ENCODE measurements at regions not wholly inside any gene's neighbourhood (a gene's known extent, or its start where the extent isn't known, plus 50 kb on each side); places are given as distances from the start of the nearest gene placed in this dataset.
"Not testable (repeated sequence)": the region's sequence is repeated elsewhere in the genome, so short reads cannot be mapped to it uniquely, and the experiment has no call there.

DNA sequence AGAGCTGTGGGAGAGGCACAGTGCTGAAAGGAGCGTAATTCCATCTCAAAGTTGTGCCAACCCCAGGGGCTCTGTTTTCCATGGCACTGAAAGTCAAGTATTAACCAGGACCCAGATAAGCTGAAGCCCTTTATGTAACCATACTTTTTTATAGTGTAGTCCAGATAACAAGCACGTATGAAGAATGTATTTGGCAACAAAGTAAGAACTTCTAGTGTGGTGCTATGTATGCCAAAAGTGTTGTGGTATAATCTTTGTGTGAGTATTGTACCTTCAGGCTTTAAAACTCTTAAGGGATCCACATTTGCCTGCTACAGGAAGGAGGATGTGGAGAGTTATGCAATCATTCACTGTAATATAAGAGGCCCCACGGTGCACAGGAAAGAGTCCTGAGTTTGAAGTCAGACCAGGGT, 129.4 kb downstream of the IBTK start:
- no peak for DNase-seq (ENCODE audit: low spot score)

DNA sequence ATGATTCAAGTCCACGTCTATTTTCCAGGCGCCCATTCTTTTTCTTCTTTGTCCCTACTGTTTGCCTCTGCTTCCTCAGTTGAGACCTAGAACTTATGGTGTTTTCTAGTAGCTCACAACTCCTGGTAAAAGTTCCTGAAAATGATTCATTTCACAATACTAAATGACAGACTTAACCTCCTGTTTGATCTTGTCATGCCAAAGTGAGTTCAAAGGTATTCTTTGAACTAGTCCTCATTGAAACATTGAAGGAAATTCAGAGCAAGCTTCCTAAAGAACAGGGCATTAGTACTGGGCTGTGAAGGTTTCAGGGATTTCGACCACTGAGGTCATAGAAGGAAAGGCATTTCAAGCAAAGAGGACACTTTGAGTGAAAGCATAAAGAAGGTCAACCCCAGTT, 132.8 kb downstream of the IBTK start:
- no peak for DNase-seq (ENCODE audit: low spot score)

DNA sequence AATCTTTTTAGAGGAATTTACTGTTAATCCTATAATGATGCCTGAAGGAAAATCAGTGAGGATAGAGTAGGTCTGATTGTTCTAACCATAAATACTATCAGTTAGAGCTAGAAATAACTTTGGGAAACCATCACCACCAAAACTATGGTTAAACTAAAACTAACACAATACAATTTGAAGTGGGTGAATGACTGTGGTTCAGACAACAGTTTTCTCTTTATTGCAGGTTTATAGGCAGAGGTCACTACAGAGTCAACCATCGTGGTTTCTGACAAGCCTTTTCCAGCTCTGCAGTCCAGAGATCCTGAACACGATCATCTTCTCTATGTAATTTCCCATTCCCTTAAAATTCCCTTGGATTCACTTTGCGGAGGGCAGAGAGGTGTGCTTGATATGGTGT, 134.3 kb downstream of the IBTK start:
- no peak for DNase-seq (ENCODE audit: low spot score)

DNA sequence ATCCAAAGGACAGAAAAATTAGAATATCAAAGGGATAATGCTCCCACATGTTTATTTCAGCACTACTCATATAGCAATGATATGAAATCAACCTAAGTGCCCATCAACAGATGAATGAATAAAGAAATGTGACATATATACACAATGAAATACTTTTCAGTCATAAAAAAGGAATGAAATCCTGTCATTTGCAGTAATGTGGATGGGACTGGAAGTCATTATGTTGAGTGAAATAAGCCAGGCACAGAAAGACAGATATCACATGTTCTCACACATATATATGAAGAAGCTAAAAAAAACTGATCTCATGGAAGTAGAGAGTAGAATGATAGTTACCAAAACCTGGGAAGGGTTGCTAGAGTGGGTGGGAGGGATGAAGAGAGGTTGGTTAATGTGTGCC, 135.7 kb downstream of the IBTK start:
- DNase-seq (ENCODE audit: low spot score) = no peak

DNA sequence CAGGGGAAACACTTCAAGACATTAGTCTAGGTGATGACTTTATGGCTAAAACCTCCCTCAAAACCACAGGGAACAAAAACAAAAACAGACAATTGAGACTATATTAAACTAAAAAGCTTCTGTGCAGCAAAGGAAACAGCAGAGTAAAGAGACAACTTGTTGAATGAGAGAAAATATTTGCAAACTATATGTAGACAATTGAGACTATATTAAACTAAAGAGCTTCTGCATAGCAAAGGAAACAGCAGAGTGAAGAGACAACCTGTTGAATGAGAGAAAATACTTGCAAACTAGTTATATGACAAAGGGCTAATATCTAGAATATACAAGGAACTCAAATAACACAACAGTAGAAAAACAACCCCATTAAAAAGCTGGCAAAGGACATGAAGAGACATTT, 136.4 kb downstream of the IBTK start:
- no peak for DNase-seq (ENCODE audit: low spot score)

DNA sequence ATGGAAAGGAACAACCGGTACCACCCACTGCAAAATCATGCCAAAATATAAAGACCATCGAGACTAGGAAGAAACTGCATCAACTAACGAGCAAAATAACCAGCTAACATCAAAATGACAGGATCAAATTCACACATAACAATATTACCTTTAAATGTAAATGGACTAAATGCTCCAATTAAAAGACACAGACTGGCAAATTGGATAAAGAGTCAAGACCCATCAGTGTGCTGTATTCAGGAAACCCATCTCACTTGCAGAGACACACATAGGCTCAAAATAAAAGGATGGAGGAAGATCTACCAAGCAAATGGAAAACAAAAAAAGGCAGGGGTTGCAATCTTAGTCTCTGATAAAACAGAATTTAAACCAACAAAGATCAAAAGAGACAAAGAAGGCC, 144.4 kb downstream of the IBTK start:
- DNase-seq (ENCODE audit: low spot score) = not testable (repeated sequence)

DNA sequence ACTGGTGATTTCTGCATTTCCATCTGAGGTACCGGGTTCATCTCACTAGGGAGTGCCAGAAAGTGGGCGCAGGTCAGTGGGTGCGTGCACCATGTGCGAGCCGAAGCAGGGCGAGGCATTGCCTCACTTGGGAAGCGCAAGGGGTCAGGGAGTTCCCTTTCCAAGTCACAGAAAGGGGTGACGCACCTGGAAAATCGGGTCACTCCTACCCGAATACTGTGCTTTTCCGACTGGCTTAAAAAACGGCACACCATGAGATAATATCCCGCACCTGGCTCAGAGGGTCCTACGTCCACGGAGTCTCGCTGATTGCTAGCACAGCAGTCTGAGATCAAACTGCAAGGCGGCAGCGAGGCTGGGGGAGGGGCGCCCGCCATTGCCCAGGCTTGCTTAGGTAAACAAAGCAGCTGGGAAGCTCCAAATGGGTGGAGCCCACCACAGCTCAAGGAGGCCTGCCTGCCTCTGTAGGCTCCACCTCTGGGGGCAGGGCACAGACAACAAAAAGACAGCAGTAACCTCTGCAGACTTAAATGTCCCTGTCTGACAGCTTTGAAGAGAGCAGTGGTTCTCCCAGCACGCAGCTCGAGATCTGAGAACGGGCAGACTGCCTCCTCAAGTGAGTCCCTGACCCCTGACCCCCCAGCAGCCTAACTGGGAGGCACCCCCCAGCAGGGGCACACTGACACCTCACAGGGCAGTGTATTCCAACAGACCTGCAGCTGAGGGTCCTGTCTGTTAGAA, 146.0 kb downstream of the IBTK start:
- not testable (repeated sequence) for DNase-seq (ENCODE audit: low spot score)

DNA sequence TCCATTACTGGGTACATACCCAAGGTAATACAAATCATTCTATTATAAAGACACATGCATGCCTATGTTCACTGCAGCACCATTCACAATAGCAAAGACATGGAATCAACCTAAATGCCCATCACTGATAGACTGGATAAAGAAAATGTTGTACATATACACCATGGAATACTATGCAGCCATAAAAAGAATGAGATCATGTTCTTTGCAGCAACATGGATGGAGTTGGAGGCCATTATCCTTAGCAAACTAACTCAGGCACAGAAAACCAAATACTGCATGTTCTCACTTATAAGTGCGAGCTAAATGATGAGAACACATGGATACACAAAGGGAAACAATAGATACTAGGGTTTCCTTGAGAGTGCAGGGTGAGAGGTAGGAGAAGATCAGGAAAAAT, 146.8 kb downstream of the IBTK start:
- DNase-seq (ENCODE audit: low spot score) = not testable (repeated sequence)

DNA sequence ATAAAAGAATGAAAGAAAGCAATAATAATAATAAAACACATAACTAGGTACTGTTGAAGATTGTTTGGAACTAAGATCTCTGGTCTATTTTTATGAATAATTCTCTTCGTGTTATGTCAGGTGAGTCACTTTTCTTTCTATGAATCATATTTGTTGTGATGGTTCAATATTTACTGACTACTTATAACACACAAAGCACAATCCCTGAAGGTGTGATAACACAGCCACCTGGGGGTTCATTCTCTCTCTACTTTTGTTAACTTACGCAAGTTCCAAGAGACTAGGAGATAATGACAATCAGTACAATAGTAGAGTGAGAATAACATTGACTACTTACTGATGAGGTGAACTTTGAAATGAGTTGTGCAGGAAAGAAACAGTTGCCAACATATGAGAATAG, 149.9 kb downstream of the IBTK start:
- no peak for DNase-seq (ENCODE audit: low spot score)

DNA sequence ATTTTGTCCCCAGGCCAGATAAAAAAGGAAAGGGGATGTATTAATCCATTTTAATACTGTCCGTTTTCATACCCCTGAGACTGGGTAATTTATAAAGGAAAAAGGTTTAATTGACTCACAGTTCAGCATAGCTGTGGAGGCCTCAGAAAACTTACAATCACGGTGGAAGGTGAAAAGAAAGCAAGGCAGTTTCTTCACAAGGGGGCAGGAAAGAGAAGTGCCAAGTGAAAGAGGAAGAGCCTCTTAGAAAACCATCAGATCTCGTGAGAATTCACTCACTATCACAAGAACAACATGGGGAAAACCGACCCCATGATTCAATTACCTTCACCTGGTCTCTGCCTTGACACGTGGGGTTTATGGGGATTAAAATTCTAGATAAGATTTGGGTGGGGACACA, 152.5 kb downstream of the IBTK start:
- DNase-seq (ENCODE audit: low spot score) = no peak

DNA sequence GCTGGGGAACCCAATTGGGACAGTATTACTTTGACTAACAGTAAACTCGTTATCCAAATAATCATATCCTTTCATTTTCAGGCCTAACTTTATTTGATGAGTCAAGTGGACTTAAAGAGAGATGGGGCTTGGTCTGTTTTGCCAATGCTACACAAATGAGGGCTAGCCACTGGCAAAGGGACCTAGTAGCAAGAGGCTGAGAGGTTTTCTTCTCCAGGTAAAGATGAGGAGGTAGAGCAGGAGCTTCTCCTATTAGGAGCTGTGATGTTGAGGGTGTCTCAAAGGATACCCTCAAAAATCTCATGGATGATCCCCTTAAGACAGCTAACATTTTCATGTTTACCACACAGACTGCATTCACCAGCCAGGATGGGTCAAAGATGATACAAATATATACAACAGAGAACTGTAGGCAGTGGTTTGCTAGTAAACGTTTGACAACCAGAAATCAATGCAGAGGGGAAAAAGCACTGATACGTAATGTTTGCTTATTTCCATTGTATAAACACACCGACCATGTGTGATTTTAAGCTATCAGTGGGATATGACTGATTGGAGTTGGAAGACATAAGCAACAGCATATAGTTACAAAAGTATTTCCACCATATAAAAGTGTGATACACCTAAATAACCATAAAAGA, 153.3 kb downstream of the IBTK start:
- no peak for DNase-seq (ENCODE audit: low spot score)

DNA sequence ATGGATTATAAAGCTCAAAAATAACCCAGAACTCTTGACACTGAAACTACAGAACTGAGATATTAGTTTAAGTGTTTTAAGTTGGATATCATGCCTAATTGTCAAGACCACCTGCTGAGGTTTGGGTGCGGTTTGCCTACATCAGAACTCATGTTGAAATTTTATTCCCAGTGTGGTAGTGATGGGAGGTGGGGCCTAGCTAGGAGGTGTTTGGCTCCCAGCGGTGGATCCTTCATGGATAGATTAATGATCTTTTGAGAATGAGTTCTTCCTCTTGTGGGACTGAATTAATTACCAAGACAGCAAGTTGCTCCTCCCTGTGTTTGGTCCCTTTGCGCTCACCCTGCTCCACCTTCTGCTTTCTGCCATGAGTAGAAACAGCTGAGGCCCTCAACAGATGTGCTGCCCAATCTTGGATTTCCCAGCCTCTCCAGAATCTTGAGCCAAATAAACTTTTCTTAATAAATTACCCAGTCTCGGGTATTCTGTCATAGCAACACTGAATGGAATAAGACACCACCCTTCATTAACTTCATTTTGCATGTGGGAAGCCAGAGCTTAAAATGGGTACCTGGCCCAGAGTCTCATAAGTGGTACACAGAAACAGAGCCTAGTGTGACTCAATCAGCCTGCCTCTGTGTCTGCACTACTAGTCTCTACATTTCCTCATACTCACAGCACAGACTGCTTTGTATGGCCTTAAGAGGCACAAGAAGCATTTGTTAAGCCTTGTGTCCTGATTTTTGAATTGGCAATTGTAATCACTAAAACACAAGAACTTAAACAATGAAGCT, 158.4 kb downstream of the IBTK start:
- DNase-seq (ENCODE audit: low spot score) = no peak

DNA sequence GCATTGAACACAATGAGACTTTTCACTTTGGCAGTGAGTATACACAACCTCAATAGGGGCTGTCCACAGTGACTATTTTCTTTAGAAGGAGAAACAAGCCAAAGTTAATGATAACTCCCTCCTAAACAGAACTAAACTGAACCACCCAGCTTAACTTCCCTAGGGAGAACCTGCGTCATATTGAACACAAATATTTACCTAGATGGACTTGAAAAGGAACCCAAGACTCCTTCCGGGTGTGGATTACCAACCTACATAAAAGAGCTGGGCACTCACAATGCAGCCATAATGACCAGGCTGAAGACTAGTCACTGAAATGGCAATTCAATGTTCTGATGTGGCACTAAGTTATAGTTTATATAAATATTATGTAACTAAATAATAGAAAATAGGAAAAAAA, 160.6 kb downstream of the IBTK start:
- no peak for DNase-seq (ENCODE audit: low spot score)

DNA sequence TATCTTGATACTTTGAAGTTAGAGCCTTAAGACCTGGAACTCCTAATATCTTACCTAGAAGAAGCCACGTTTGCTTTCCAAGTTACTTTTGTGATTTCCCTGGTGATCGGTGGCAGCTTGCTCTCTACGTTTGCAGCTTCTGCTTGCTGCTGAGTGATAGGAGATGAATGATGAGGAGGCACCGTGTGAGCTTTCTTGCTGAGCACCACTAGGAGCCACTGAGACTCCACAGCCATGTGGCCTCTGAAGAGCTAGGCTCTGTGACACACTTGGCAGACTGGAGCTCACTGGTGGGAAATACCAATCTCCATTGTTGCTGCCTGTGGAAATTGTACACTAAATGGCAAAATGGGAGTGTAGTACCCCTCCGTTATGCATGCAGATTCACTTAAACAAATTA, 161.8 kb downstream of the IBTK start:
- no peak for DNase-seq (ENCODE audit: low spot score)

DNA sequence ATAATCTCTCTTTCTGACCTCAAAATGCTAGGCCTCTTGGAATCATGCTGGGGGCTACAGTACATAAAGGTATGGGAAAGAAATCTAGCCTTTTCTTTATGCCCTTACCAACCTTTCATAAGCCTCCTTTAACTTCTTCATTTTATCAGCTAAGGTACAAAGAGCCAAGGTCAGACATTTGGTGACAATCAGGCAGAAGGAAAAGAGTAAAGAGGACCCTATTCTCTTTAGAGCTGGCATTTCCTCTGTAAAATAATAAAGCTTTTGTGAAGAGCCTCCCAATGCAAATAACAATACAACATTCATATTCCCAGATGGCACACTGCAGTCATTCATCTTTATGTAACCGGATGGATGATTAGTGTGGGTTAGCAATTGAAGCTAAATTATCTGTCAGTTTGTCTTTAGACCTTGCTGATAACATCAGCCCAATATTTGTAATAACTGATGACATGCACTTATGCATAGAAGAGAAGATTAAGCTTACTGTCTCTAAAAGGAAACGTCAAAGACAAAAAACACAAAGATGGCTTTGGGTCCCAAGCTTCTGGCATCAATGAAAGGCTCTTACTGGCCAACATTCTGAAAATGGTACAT, 163.1 kb downstream of the IBTK start:
- DNase-seq (ENCODE audit: low spot score) = peak; percentile 7

DNA sequence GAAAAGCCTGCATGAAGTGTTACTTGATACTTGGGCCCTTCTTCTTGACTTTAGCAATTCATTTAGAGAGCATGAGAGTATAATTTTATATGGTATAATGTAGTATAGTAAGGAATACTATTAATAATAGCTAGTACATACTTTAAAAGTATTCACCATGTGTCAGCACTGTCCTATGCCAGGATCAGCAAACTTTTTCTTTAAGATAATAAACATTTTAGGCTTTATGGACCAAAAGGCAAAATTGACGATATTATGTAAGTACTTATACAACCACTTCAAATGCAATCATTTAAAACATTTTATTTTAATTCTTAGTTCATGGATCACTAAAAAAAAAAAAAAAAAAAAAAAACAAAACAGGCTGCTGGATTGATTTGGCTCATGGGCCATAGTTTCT, 163.9 kb downstream of the IBTK start:
- DNase-seq (ENCODE audit: low spot score) = no peak

DNA sequence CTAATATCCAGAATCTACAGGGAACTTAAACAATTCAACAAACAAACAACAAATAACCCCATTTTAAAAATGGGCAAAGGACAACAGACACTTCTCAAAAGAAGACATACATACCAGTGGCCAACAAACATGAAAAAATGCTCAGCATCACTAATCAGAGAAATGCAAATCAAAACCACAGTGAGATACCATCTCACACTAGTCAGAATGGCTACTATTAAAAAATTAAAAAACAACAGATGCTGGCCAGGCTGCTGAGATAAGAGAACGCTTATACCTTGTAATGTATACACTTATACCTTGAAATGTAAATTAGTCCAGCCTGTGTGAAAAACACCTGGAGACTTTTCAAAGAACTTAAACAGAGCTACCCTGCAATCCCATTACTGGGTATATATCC, 166.8 kb downstream of the IBTK start:
- no peak for DNase-seq (ENCODE audit: low spot score)

DNA sequence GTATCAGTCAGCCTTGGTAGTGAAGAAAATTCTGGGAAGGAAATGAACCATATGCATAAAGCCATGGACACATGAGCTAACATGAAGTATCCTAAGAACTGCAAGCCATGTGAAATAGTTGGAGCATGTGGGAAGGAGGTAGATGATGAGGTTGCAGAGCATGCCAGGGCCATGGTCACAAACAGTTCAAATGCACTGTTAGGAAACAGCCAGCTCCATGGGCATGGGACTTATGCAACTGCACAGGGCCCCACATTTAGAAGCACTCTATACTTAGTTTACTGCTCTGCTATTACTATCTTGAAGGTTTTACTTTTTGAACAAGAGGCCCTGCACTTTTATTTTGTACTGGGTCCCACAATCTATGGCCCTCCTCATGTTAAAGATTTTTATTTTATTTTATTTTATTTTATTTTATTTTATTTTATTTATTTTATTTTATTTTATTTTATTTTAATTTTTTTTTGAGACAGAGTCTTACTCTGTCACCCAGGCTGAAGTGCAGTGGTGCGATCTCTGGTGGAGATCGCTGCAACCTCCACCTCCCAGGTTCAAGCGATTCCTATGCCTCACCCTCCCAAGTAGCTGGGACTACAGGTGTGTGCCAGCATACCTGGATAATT, 169.1 kb downstream of the IBTK start:
- no peak for DNase-seq (ENCODE audit: low spot score)

DNA sequence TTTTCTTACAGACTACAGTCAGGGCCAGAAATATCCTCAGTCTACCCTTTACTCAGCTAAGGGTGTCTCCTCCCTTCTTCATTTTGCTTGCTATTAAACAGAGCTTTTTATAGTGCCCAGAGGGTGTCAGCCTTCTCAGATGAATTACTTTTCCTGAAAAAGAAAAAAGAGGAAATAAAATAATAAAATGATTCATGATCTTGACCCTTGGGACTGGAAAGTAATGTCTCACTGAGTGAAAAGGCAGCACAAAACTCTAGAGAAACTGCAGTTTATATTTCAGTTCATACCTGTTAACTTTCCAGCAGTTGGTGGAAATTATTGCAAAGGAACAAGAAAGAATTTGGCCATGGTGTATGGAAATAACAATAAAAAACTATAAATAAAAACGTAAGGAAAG, 170.6 kb downstream of the IBTK start:
- no peak for DNase-seq (ENCODE audit: low spot score)

DNA sequence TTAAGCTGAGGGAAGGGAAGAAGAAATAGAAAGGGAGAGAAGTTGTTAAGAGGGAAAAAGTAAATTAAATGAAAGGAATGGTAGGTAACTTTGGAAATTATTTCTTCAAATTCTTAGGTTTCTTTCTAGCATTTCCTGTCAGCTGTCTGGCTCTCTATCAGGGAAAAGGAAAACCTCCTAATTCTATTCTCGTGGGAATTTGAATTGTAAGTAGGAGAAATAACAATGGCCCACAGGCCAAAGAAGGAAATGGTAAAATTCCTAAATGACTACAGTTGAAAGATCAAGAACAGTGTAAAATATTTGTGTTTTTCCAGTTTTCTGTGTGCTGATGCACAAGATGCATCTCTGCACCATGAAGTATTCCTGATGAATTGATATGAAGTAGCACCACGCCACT, 173.0 kb downstream of the IBTK start:
- no peak for DNase-seq (ENCODE audit: low spot score)

DNA sequence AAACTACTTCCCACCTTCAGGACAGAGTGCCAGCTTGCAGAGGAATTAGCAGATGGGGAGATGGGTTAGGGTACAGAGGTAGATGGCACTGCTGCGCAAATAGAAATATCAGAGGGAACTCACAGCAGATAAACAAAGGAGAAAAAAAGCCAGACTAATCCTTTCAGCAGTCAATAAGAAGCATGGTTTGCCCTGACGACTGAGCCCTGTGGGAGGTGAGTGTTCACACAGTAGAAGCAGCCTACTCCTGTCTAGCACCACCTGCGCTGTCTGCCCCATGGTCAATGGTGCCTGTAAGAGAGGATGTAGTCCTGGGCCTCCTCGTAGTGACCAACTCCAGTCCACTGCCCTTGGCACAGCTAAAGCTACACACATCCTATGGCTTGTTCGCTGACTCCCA, 174.1 kb downstream of the IBTK start:
- no peak for DNase-seq (ENCODE audit: low spot score)

DNA sequence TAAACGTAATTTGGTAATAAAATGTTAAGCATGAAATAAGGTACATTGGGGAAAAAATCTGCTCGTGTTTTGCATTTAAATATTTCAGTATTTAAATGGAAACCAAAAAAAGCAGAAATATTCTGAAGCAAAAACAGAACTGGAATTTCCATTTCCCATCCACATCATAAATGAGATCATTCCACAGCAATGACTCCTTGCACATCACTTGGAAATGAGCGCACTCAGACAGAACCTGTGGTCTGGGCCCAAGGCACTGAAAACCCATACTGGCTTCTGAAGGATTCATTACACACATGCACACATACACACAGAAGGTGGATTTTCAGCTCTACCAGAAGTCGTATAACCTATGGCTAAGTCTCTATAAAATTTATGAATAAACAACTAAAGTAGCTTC, 174.8 kb downstream of the IBTK start:
- DNase-seq (ENCODE audit: low spot score) = no peak

Measured in putamen (tissue), 1 donor.